Hematopoietic multipotent progenitor cell treated with erythropoietin and hydrocortisone succinate and interleukin-3 and kit ligand, for 6 days (in vitro differentiated cells): ENCODE measurements at regions not wholly inside any gene's neighbourhood (a gene's known extent, or its start where the extent isn't known, plus 50 kb on each side); places are given as distances from the start of the nearest gene placed in this dataset.

ENCODE experiments used
- DNase-seq: peaks from one replicate; pipeline ENCODE4 v3.0.0-alpha.2; 2015

- DNase-seq = no peak
Observed at GRCh38 chr2:180442860-180443644, 436.0 kb upstream of the CWC22 start.

- DNase-seq = no peak
Observed at GRCh38 chr2:180419212-180419611, 412.1 kb upstream of the CWC22 start.

- DNase-seq = no peak
Observed at GRCh38 chr2:180416627-180417026, 409.5 kb upstream of the CWC22 start.

- DNase-seq = no peak
Observed at GRCh38 chr2:180413336-180413735, 406.2 kb upstream of the CWC22 start.

GRCh38 chr2:180412219-180412618, 405.1 kb upstream of the CWC22 start:
- no peak for DNase-seq

- DNase-seq = no peak
Observed at GRCh38 chr2:180411661-180412060, 404.6 kb upstream of the CWC22 start.

GRCh38 chr2:180406687-180407086, 399.6 kb upstream of the CWC22 start:
- no peak for DNase-seq

GRCh38 chr2:180405520-180405919, 398.4 kb upstream of the CWC22 start:
- no peak for DNase-seq

- no peak for DNase-seq
Observed at GRCh38 chr2:180394305-180394704, 387.2 kb upstream of the CWC22 start.

GRCh38 chr2:180385601-180386201, 378.6 kb upstream of the CWC22 start:
- no peak for DNase-seq

- no peak for DNase-seq
Observed at GRCh38 chr2:180376066-180376465, 369.0 kb upstream of the CWC22 start.

- DNase-seq = no peak
Observed at GRCh38 chr2:180374502-180375281, 367.6 kb upstream of the CWC22 start.

- DNase-seq = no peak
Observed at GRCh38 chr2:180370511-180371205, 363.6 kb upstream of the CWC22 start.

- no peak for DNase-seq
Observed at GRCh38 chr2:180368881-180369280, 361.8 kb upstream of the CWC22 start.

GRCh38 chr2:180367815-180368214, 360.7 kb upstream of the CWC22 start:
- DNase-seq = no peak

GRCh38 chr2:180366481-180366880, 359.4 kb upstream of the CWC22 start:
- no peak for DNase-seq

GRCh38 chr2:180364719-180365118, 357.6 kb upstream of the CWC22 start:
- DNase-seq = no peak

GRCh38 chr2:180360283-180360618, 353.2 kb upstream of the CWC22 start:
- no peak for DNase-seq

GRCh38 chr2:180359522-180360282, 352.6 kb upstream of the CWC22 start:
- DNase-seq = peak; percentile 15

- DNase-seq = no peak
Observed at GRCh38 chr2:180358458-180358857, 351.4 kb upstream of the CWC22 start.

GRCh38 chr2:180356676-180357075, 349.6 kb upstream of the CWC22 start:
- no peak for DNase-seq

GRCh38 chr2:180352620-180353019, 345.5 kb upstream of the CWC22 start:
- no peak for DNase-seq

- no peak for DNase-seq
Observed at GRCh38 chr2:180349809-180350208, 342.7 kb upstream of the CWC22 start.
